ENCODE measurements at regions not wholly inside any gene's neighbourhood (a gene's known extent, or its start where the extent isn't known, plus 50 kb on each side); places are given as distances from the start of the nearest gene placed in this dataset.

GRCh38 chr12:126480451-126480850 is 1415.2 kb downstream of the AACS start:
- no peak overlapping the region for H3K4me3 ChIP-seq (ENCODE audit: low read depth, low read length)
- DNase-seq (ENCODE audit: low read depth): no peak
- no peak for TF ChIP-seq CTCF (conservative IDR thresholded peaks at IDR 0.05; ENCODE audit: low read depth, low read length)

GRCh38 chr12:126481688-126482087 is 1416.5 kb downstream of the AACS start:
- DNase-seq (ENCODE audit: low read depth): no peak
- no peak overlapping the region for H3K4me3 ChIP-seq (ENCODE audit: low read depth, low read length)
- no peak for TF ChIP-seq CTCF (conservative IDR thresholded peaks at IDR 0.05; ENCODE audit: low read depth, low read length)

GRCh38 chr12:126482238-126482889 is 1417.1 kb downstream of the AACS start:
- DNase-seq (ENCODE audit: low read depth): no peak
- no peak for TF ChIP-seq CTCF (conservative IDR thresholded peaks at IDR 0.05; ENCODE audit: low read depth, low read length)
- H3K4me3 ChIP-seq (ENCODE audit: low read depth, low read length): no peak overlapping the region

GRCh38 chr12:126483145-126484068 is 1418.2 kb downstream of the AACS start:
- no peak for DNase-seq (ENCODE audit: low read depth)
- no peak for TF ChIP-seq CTCF (conservative IDR thresholded peaks at IDR 0.05; ENCODE audit: low read depth, low read length)
- no peak overlapping the region for H3K4me3 ChIP-seq (ENCODE audit: low read depth, low read length)

GRCh38 chr12:126487431-126487980 is 1422.3 kb downstream of the AACS start:
- no peak overlapping the region for H3K4me3 ChIP-seq (ENCODE audit: low read depth, low read length)
- no peak for TF ChIP-seq CTCF (conservative IDR thresholded peaks at IDR 0.05; ENCODE audit: low read depth, low read length)
- no peak for DNase-seq (ENCODE audit: low read depth)

- H3K4me3 ChIP-seq (ENCODE audit: low read depth, low read length): no peak overlapping the region
- DNase-seq (ENCODE audit: low read depth): no peak
- no peak for TF ChIP-seq CTCF (conservative IDR thresholded peaks at IDR 0.05; ENCODE audit: low read depth, low read length)
These were observed 1423.6 kb downstream of the AACS start for GRCh38 chr12:126488806-126489205.
